ENCODE measurements at regions not wholly inside any gene's neighbourhood (a gene's known extent, or its start where the extent isn't known, plus 50 kb on each side); places are given as distances from the start of the nearest gene placed in this dataset.
"Not testable (repeated sequence)": the region's sequence is repeated elsewhere in the genome, so short reads cannot be mapped to it uniquely, and the experiment has no call there.

GRCh38 chr19:7405482-7405881 lies 56.7 kb downstream of the ARHGEF18 start:
- CTCF ChIA-PET; H3K27me3 ChIP-seq (ENCODE audit: control insufficient read depth, insufficient read depth, low read length); in situ Hi-C loops (cut with MboI; ENCODE audit: low sequenced_read_pairs); H3K18ac ChIP-seq (ENCODE audit: low read depth, low read length); H3K56ac ChIP-seq (ENCODE audit: extremely low read depth, insufficient read depth, low read length); DNase-seq; intact Hi-C loops (cut with micrococcal nuclease); H3K4me2 ChIP-seq (ENCODE audit: low read depth, low read length); H3K23ac ChIP-seq (ENCODE audit: low read depth, low read length); H2AFZ ChIP-seq (replicated peaks; ENCODE audit: low read length, poor library complexity); H2BK5ac ChIP-seq (ENCODE audit: low read depth, low read length, poor library complexity, severe bottlenecking); H3K36me3 ChIP-seq (ENCODE audit: control insufficient read depth, insufficient read depth, low read length); H4K8ac ChIP-seq (ENCODE audit: low read depth in 2 of 2, low read length in 2 of 2); H3K4ac ChIP-seq (ENCODE audit: low read depth, low read length); H4K5ac ChIP-seq (ENCODE audit: low read depth, low read length); dilution Hi-C loops (cut with HindIII; ENCODE audit: low sequenced_read_pairs, unreplicated experiment); BruUV-seq (replicated peaks); POLR2A ChIA-PET (ENCODE audit: unreplicated experiment); H2AK5ac ChIP-seq (ENCODE audit: low read depth, low read length); H3K4me3 ChIP-seq (ENCODE audit: insufficient read depth, low read depth, low read length); H3K27ac ChIP-seq (ENCODE audit: insufficient read depth, low read length); H2BK15ac ChIP-seq (ENCODE audit: low read depth, low read length); H3K14ac ChIP-seq (replicated peaks; ENCODE audit: low read depth, low read length); H2BK20ac ChIP-seq (ENCODE audit: low read depth, low read length); H3K9me3 ChIP-seq (ENCODE audit: control insufficient read depth, insufficient read depth, low read length); H2AK9ac ChIP-seq (replicated peaks; ENCODE audit: low read depth, low read length, poor library complexity); H4K91ac ChIP-seq (ENCODE audit: insufficient read depth, low read depth, low read length); ATAC-seq (ENCODE audit: low read depth); H3K4me1 ChIP-seq (ENCODE audit: control insufficient read depth, insufficient read depth, low read length); H3K9me1 ChIP-seq (ENCODE audit: insufficient read depth, low read length); H3K9ac ChIP-seq (ENCODE audit: low read depth, low read length); H2BK120ac ChIP-seq (ENCODE audit: low read depth, low read length): not testable (repeated sequence)
- Histone ChIP-seq H3K79me1 (ENCODE audit: low read depth in 1 of 2, low read length in 2 of 2) (peaks cover 19 to 70% of the 10 kb centered on the region in 2 experiments), H4K20me1 (ENCODE audit: insufficient read depth, low read length) (peaks cover 65% of the 10 kb centered on the region)
- WGBS, 2 experiments (ENCODE audit: extremely low coverage in 2 of 2, insufficient read length in 1 of 2), result no CpG with 5 or more reads among the region's 5 CpGs
